HepG2 (cell line): ENCODE measurements at regions not wholly inside any gene's neighbourhood (a gene's known extent, or its start where the extent isn't known, plus 50 kb on each side); places are given as distances from the start of the nearest gene placed in this dataset.

Source experiments
- ATAC-seq: fragments of 200-7000 bp; cut with Tn5 transposase; 3 replicates; pipeline ENCODE4 v1.9.1; 2020; ENCODE audit warnings: mild to moderate bottlenecking, moderate library complexity
- BruUV-seq: library from RNA; stranded (reverse); fragments of 400-500 nt; replicated peaks from 2 replicates; lab custom pipeline; 2021; lab: Mats Ljungman, UMichigan
- CTCF ChIA-PET: fragments of 300-600 bp; formaldehyde crosslinking; extraction: SDS; loops from one replicate; lab custom pipeline; 2021; ENCODE audit warnings: low total read pairs, inconsistent platforms, low intra/inter-chr PET ratio; lab: Yijun Ruan, JAX
- POLR2A ChIA-PET: fragments of 350-600 bp; sonication (Branson Sonifier 250); formaldehyde crosslinking; loops from one replicate; lab custom pipeline; 2020; ENCODE audit warnings: antibody characterized with exemption, inconsistent platforms; lab: Yijun Ruan, JAX
- DNase-seq: peaks from one replicate; pipeline ENCODE4 v3.0.0-alpha.2; 2015; ENCODE audit warnings: low spot score
- FAIRE-seq: peaks from 3 replicates; lab custom pipeline; 2011; peaks lifted over from hg19 to GRCh38; lab: Jason Lieb, UNC
- H2AFZ ChIP-seq: one replicate; pipeline ENCODE4 v1.6.1; 2011; ENCODE audit warnings: low read length, inconsistent platforms
- H3K27ac ChIP-seq: fragments of 300-600 bp; 3 replicates; pipeline ENCODE4 v1.8.0; 2011; ENCODE audit warnings: mixed run types, mild to moderate bottlenecking, mixed read lengths, low read length, inconsistent platforms; ENCODE audit not compliant: insufficient read depth; ENCODE audit errors: extremely low read length
- H3K27me3 ChIP-seq, 2 experiments: fragments of 200-600 bp in 1 of 2; 2 replicates in 1 of 2; 3 replicates in 1 of 2; pipeline versions ENCODE4 v1.6.0 to v1.8.0; 2011; ENCODE audit warnings: low read length in 2 of 2, mild to moderate bottlenecking in 2 of 2, moderate library complexity in 2 of 2, inconsistent platforms in 1 of 2; ENCODE audit not compliant: insufficient read depth in 2 of 2, control insufficient read depth in 1 of 2
- H3K36me3 ChIP-seq, 2 experiments: fragments of 200-600 bp in 1 of 2; replicated peaks in 1 of 2; 2 replicates in 1 of 2; 3 replicates in 1 of 2; pipeline versions ENCODE4 v1.5.1 to v1.8.0; 2011; ENCODE audit warnings: low read length in 2 of 2, inconsistent platforms in 1 of 2; ENCODE audit not compliant: insufficient read depth in 2 of 2, control insufficient read depth in 1 of 2
- H3K4me1 ChIP-seq: 2 replicates; pipeline ENCODE4 v1.5.1; 2012; ENCODE audit warnings: low read length, inconsistent platforms; ENCODE audit not compliant: insufficient read depth
- H3K4me2 ChIP-seq: 2 replicates; pipeline ENCODE4 v1.6.0; 2011; ENCODE audit warnings: low read depth, low read length, inconsistent platforms
- H3K4me3 ChIP-seq, 3 experiments: fragments of 200-600 bp in 1 of 3; sonication (generic), shearing (Covaris generic) in 1 of 3; replicated peaks in 1 of 3; 2 replicates each; pipeline ENCODE4 v1.5.1; 2011 to 2016; ENCODE audit warnings: low read length in 3 of 3, inconsistent platforms in 2 of 3, low read depth in 2 of 3, mild to moderate bottlenecking in 2 of 3, control low read depth in 1 of 3, mixed read lengths in 1 of 3; ENCODE audit not compliant: insufficient read depth in 1 of 3
- H3K79me2 ChIP-seq: one replicate; pipeline ENCODE4 v1.6.1; 2011; ENCODE audit warnings: low read length, inconsistent platforms; ENCODE audit not compliant: insufficient read depth
- H3K9ac ChIP-seq: 2 replicates; pipeline ENCODE4 v1.6.0; 2011; ENCODE audit warnings: mild to moderate bottlenecking, low read depth, low read length, inconsistent platforms; ENCODE audit not compliant: insufficient read depth
- H3K9me3 ChIP-seq: 2 replicates; pipeline ENCODE4 v1.5.1; 2012; ENCODE audit warnings: mild to moderate bottlenecking, low read length
- H4K20me1 ChIP-seq: 2 replicates; pipeline ENCODE4 v1.6.0; 2011; ENCODE audit warnings: inconsistent platforms, mild to moderate bottlenecking, low read length, moderate library complexity; ENCODE audit not compliant: insufficient read depth
- E2F2 ChIP-seq: sonication (generic); formaldehyde crosslinking; IDR thresholded peaks from 2 replicates; pipeline ENCODE4 v1.4.0; 2020; ENCODE audit warnings: missing genetic modification reagents, borderline replicate concordance
- HDAC1 ChIP-seq: sonication (generic); formaldehyde crosslinking; IDR thresholded peaks from 2 replicates; pipeline ENCODE4 v1.5.1; 2020; ENCODE audit warnings: mild to moderate bottlenecking, missing genetic modification reagents
- HOXA5 ChIP-seq: sonication (generic); formaldehyde crosslinking; IDR thresholded peaks from 2 replicates; pipeline ENCODE4 v1.4.0; 2020; ENCODE audit warnings: missing genetic modification reagents
- KLF11 ChIP-seq: IDR thresholded peaks from 2 replicates; pipeline ENCODE4 v1.6.1; 2016; ENCODE audit warnings: missing compliant biosample characterization
- MATR3 ChIP-seq: sonication (generic); formaldehyde crosslinking; IDR thresholded peaks from 2 replicates; pipeline ENCODE4 v1.4.0; 2020; ENCODE audit warnings: missing genetic modification reagents
- MTA3 ChIP-seq: sonication (generic); formaldehyde crosslinking; IDR thresholded peaks from 2 replicates; pipeline ENCODE4 v1.4.0; 2020; ENCODE audit warnings: missing genetic modification reagents
- SMAD9 ChIP-seq: sonication (generic); formaldehyde crosslinking; IDR thresholded peaks from 2 replicates; pipeline ENCODE4 v1.5.1; 2020; ENCODE audit warnings: mild to moderate bottlenecking, missing genetic modification reagents
- TBX2 ChIP-seq: sonication (generic); formaldehyde crosslinking; IDR thresholded peaks from 2 replicates; pipeline ENCODE4 v1.5.0; 2020; ENCODE audit warnings: missing genetic modification reagents, mild to moderate bottlenecking, borderline replicate concordance
- ZFP36L2 ChIP-seq: sonication (generic); formaldehyde crosslinking; IDR thresholded peaks from 2 replicates; pipeline ENCODE4 v1.4.0; 2020; ENCODE audit warnings: missing genetic modification reagents
- ZHX1 ChIP-seq: sonication (generic); formaldehyde crosslinking; IDR thresholded peaks from 2 replicates; pipeline ENCODE4 v1.8.1; 2022; ENCODE audit warnings: low read depth, mild to moderate bottlenecking, missing genetic modification reagents
- ZMYM3 ChIP-seq: sonication (generic); formaldehyde crosslinking; IDR thresholded peaks from 2 replicates; pipeline ENCODE4 v1.5.1; 2020; ENCODE audit warnings: mild to moderate bottlenecking, missing genetic modification reagents
- ZNF224 ChIP-seq: sonication (generic); formaldehyde crosslinking; IDR thresholded peaks from 2 replicates; pipeline ENCODE4 v1.5.0; 2020; ENCODE audit warnings: mild to moderate bottlenecking, missing genetic modification reagents
- ZNF510 ChIP-seq: sonication (generic); formaldehyde crosslinking; IDR thresholded peaks from 2 replicates; pipeline ENCODE4 v1.4.0; 2020; ENCODE audit warnings: low read depth, mild to moderate bottlenecking, missing genetic modification reagents
- ZNF639 ChIP-seq: conservative IDR thresholded peaks from 2 replicates; pipeline ENCODE4 v1.6.1; 2018; ENCODE audit warnings: missing genetic modification reagents
- ZNF7 ChIP-seq: IDR thresholded peaks from 2 replicates; pipeline ENCODE4 v1.6.1; 2016; ENCODE audit warnings: missing biosample characterization, missing genetic modification reagents
- ZNF770 ChIP-seq: sonication (generic); formaldehyde crosslinking; IDR thresholded peaks from 2 replicates; pipeline ENCODE4 v1.5.0; 2020; ENCODE audit warnings: mild to moderate bottlenecking, missing genetic modification reagents
- ZNF780A ChIP-seq: sonication (generic); formaldehyde crosslinking; IDR thresholded peaks from 2 replicates; pipeline ENCODE4 v1.8.0; 2022; ENCODE audit warnings: mild to moderate bottlenecking, missing genetic modification reagents, moderate library complexity
- WGBS: methylation state at CpG from one replicate; pipeline ENCODE4 v1.1.6; 2017; ENCODE audit warnings: low lambda C conversion rate; 5-methylcytosine and 5-hydroxymethylcytosine counted together
- in situ Hi-C: cut with HindIII; loops from 2 replicates; pipeline ENCODE4 v1.10.0; 2017; ENCODE audit warnings: low pct_unique_long_range_greater_than_20kb; ENCODE audit not compliant: extremely low pct_ligation_motif_present
- intact Hi-C: fragments of 100-400 bp; cut with micrococcal nuclease; formaldehyde crosslinking; loops from one replicate; pipeline ENCODE4 v1.10.0; 2022; ENCODE audit not compliant: unreplicated experiment

GRCh38 chrX:99938464-99938863 is 471.6 kb downstream of the PCDH19 start:
- no peaks in the 10 kb centered on the region for H4K20me1 ChIP-seq
- no peak overlapping the region for H2AFZ ChIP-seq
- H3K4me3 ChIP-seq: no peak overlapping the region
- ChIA-PET CTCF (no interaction called here), POLR2A (no interaction called here)
- no peaks in the 10 kb centered on the region for H3K27me3 ChIP-seq
- H3K27ac ChIP-seq: no peak overlapping the region
- no peak overlapping the region for H3K9ac ChIP-seq
- WGBS: no CpG with 5 or more reads among the region's 10 CpGs
- no peaks in the 10 kb centered on the region for H3K4me1 ChIP-seq
- in situ Hi-C loops (no loop called here), intact Hi-C loops (no loop called here)
- ATAC-seq: no peak
- no peak for FAIRE-seq
- H3K4me2 ChIP-seq: no peak overlapping the region
- no peak for DNase-seq
- H3K79me2 ChIP-seq: no peaks in the 10 kb centered on the region
- H3K36me3 ChIP-seq: no peaks in the 10 kb centered on the region
- no peaks in the 10 kb centered on the region for H3K9me3 ChIP-seq
- no TSS peak for BruUV-seq
- TF ChIP-seq E2F2 (CRISPR knock-in tag) (no peak), ZMYM3 (CRISPR knock-in tag) (no peak), ZFP36L2 (no peak), HOXA5 (no peak), ZNF510 (CRISPR knock-in tag) (no peak), HDAC1 (CRISPR knock-in tag) (no peak), SMAD9 (CRISPR knock-in tag) (no peak), ZNF780A (CRISPR knock-in tag) (no peak), MTA3 (CRISPR knock-in tag) (no peak), ZHX1 (CRISPR knock-in tag) (no peak), KLF11 (no peak), ZNF224 (no peak), ZNF7 (CRISPR knock-in tag) (no peak), MATR3 (no peak), ZNF770 (CRISPR knock-in tag) (no peak), TBX2 (CRISPR knock-in tag) (no peak), ZNF639 (CRISPR knock-in tag) (no peak)
